ENCODE measurements at regions not wholly inside any gene's neighbourhood (a gene's known extent, or its start where the extent isn't known, plus 50 kb on each side); places are given as distances from the start of the nearest gene placed in this dataset.

- TF ChIP-seq CTCF (IDR thresholded peaks at IDR 0.05), result no peak
- no peak for TF ChIP-seq CREB1 (CRISPR knock-in tag; IDR thresholded peaks at IDR 0.05)
- TF ChIP-seq ETV6 (CRISPR knock-in tag; IDR thresholded peaks at IDR 0.05), result no peak
- TF ChIP-seq TEAD1 (CRISPR knock-in tag; IDR thresholded peaks at IDR 0.05), result no peak
- no peak for TF ChIP-seq ZNF423 (CRISPR knock-in tag; IDR thresholded peaks at IDR 0.05)
- no peak for TF ChIP-seq MXD4 (CRISPR knock-in tag; IDR thresholded peaks at IDR 0.05; ENCODE audit: borderline replicate concordance)
- no peak for TF ChIP-seq ESRRA (CRISPR knock-in tag; IDR thresholded peaks at IDR 0.05; ENCODE audit: borderline replicate concordance)
- TF ChIP-seq OVOL2 (CRISPR knock-in tag; IDR thresholded peaks at IDR 0.05; ENCODE audit: borderline replicate concordance), result no peak
- TF ChIP-seq KAT7 (CRISPR knock-in tag; IDR thresholded peaks at IDR 0.05; ENCODE audit: borderline replicate concordance), result no peak
- TF ChIP-seq, protein P1, sequence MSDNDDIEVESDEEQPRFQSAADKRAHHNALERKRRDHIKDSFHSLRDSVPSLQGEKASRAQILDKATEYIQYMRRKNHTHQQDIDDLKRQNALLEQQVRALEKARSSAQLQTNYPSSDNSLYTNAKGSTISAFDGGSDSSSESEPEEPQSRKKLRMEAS (CRISPR knock-in tag; IDR thresholded peaks at IDR 0.05), result no peak
- TF ChIP-seq, protein P2, sequence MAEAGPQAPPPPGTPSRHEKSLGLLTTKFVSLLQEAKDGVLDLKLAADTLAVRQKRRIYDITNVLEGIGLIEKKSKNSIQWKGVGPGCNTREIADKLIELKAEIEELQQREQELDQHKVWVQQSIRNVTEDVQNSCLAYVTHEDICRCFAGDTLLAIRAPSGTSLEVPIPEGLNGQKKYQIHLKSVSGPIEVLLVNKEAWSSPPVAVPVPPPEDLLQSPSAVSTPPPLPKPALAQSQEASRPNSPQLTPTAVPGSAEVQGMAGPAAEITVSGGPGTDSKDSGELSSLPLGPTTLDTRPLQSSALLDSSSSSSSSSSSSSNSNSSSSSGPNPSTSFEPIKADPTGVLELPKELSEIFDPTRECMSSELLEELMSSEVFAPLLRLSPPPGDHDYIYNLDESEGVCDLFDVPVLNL (CRISPR knock-in tag; IDR thresholded peaks at IDR 0.05; ENCODE audit: borderline replicate concordance, low read depth), result no peak
- no peak for TF ChIP-seq TCF7 (CRISPR knock-in tag; IDR thresholded peaks at IDR 0.05; ENCODE audit: low read depth)
Observed at GRCh38 chr9:39588500-39589137, 233.2 kb downstream of the SPATA31A1 start.
